Kidney (tissue), 13 donors: ENCODE measurements at regions not wholly inside any gene's neighbourhood (a gene's known extent, or its start where the extent isn't known, plus 50 kb on each side); places are given as distances from the start of the nearest gene placed in this dataset.

Source experiments
- DNase-seq, 5 donors: peaks; one replicate each; pipeline ENCODE4 v3.0.0-alpha.2; 2013 to 2020
- FAIRE-seq: peaks from 2 replicates; lab custom pipeline; 2012; peaks lifted over from hg19 to GRCh38; lab: Jason Lieb, UNC
- H3K27ac ChIP-seq, 2 donors: one replicate each; pipeline ENCODE4 v1.7.0; 2013; ENCODE audit warnings: low read depth in 2 of 2, low read length in 2 of 2, inconsistent platforms in 1 of 2
- H3K27me3 ChIP-seq: one replicate; pipeline ENCODE4 v1.7.1; 2013; ENCODE audit warnings: low read length, inconsistent platforms; ENCODE audit not compliant: control insufficient read depth, insufficient read depth
- H3K36me3 ChIP-seq, 3 donors: one replicate each; pipeline versions ENCODE4 v1.7.0 to v1.7.1; 2013; ENCODE audit warnings: low read length in 3 of 3, control low read depth in 1 of 3, inconsistent platforms in 1 of 3; ENCODE audit not compliant: insufficient read depth in 3 of 3, control insufficient read depth in 2 of 3
- H3K4me1 ChIP-seq, 3 donors: one replicate each; pipeline versions ENCODE4 v1.7.0 to v1.7.1; 2013; ENCODE audit warnings: low read length in 3 of 3, inconsistent platforms in 1 of 3, low read depth in 1 of 3; ENCODE audit not compliant: control insufficient read depth in 2 of 3, insufficient read depth in 2 of 3
- H3K4me3 ChIP-seq, 3 donors: one replicate each; pipeline versions ENCODE4 v1.7.0 to v1.8.1; 2013; ENCODE audit warnings: low read length in 3 of 3, control low read depth in 1 of 3, inconsistent platforms in 1 of 3
- H3K9ac ChIP-seq, 3 donors: one replicate each; pipeline versions ENCODE4 v1.7.0 to v1.7.1; 2013; ENCODE audit warnings: low read length in 3 of 3, control low read depth in 1 of 3, inconsistent platforms in 1 of 3
- H3K9me3 ChIP-seq, 3 donors: one replicate each; pipeline versions ENCODE4 v1.7.0 to v1.7.1; 2013; ENCODE audit warnings: low read length in 3 of 3, control low read depth in 1 of 3, inconsistent platforms in 1 of 3; ENCODE audit not compliant: control insufficient read depth in 2 of 3, insufficient read depth in 1 of 3
- intact Hi-C: fragments of 100-400 bp; cut with DNase I; formaldehyde crosslinking; loops from one replicate; pipeline ENCODE4 v1.11.1; 2022
- TF ChIP-seq, protein P1 (sequence below): IDR thresholded peaks from 3 replicates; pipeline ENCODE4 v1.5.1; 2012; ENCODE audit warnings: mild to moderate bottlenecking, moderate library complexity, borderline replicate concordance; ENCODE audit not compliant: insufficient read depth; ENCODE audit errors: extremely low read depth
- donor health status: control.
- donor health status: control.
- donor health status: control.
- donor health status: control.
- donor health status: control.
- donor health status: DM: yes; HTN: yes; CAD: no.
- donor health status: Normal renal cell carcinoma (clear cell type).

DNA sequence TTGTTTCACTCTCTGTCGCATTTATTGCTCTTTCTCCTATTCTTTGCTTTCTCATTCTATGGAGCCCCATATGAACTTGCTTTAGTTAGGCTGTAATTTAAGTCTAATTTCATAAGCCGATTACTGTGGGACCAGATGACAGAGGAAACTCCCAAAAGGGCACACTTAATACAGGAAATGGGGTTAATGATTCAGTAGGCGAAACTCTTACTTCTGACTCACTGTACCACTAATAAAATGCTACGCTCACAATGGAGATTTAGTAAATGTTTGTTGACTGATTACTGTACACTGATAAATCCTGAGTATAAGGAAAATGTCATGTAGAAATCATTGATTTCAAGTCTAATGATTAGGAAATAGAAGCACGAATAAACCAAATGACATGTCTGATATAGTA is 276.4 kb downstream of the KLF5 start:
- Histone ChIP-seq H3K9ac (no peak overlapping the region), H3K9me3 (no peaks in the 10 kb centered on the region), H3K27ac (no peak overlapping the region), H3K36me3 (no peaks in the 10 kb centered on the region), H3K4me3 (no peak overlapping the region), H3K27me3 (no peaks in the 10 kb centered on the region), H3K4me1 (no peaks in the 10 kb centered on the region)
- intact Hi-C loops = no loop called here
- TF ChIP-seq, protein P1, sequence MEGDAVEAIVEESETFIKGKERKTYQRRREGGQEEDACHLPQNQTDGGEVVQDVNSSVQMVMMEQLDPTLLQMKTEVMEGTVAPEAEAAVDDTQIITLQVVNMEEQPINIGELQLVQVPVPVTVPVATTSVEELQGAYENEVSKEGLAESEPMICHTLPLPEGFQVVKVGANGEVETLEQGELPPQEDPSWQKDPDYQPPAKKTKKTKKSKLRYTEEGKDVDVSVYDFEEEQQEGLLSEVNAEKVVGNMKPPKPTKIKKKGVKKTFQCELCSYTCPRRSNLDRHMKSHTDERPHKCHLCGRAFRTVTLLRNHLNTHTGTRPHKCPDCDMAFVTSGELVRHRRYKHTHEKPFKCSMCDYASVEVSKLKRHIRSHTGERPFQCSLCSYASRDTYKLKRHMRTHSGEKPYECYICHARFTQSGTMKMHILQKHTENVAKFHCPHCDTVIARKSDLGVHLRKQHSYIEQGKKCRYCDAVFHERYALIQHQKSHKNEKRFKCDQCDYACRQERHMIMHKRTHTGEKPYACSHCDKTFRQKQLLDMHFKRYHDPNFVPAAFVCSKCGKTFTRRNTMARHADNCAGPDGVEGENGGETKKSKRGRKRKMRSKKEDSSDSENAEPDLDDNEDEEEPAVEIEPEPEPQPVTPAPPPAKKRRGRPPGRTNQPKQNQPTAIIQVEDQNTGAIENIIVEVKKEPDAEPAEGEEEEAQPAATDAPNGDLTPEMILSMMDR = no peak
- DNase-seq = no peak
- FAIRE-seq = no peak

DNA sequence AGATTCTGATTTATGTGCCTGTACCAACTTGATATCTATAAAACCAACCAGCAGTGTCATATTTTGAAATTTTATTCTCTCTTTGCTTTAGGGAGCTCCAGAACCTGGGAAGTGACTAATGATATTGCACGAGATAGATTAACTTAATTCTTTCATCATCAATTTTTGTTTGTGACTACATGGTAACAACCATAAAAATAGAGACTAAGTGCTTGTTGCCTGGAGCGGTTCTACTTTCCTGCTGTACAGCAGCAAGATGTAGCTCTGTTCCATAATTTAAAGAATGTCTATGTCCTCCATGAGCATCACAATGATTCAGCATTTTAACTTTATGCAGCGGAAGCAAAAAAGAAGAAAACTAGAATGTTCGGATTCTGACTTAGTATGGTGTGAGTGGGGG is 275.6 kb downstream of the KLF5 start:
- Histone ChIP-seq H3K36me3 (no peaks in the 10 kb centered on the region), H3K9me3 (no peaks in the 10 kb centered on the region), H3K9ac (no peak overlapping the region), H3K4me3 (no peak overlapping the region), H3K27me3 (no peaks in the 10 kb centered on the region), H3K27ac (no peak overlapping the region), H3K4me1 (no peaks in the 10 kb centered on the region)
- TF ChIP-seq, protein P1 = no peak
- intact Hi-C loops = no loop called here
- DNase-seq = no peak
- FAIRE-seq = no peak

DNA sequence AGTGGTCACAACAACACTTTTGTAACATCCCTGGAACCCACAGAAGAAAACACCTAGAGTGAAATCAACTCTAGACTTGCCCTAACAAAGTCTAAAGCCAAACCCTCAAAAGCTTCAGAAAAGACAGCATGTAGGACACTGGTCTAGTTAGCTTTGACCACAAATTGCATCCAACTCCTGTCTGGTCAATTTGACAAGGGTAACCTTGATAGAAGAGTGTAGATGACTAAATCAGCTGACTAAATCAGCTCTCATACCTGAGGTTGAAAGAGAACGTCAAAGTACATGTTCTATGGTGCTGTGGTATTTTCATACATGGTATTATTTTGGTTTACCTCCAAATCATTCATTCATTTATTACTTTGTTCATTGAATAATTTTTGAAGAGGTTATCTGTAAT is 272.8 kb downstream of the KLF5 start:
- TF ChIP-seq, protein P1 = no peak
- Histone ChIP-seq H3K27ac (no peak overlapping the region), H3K9me3 (no peaks in the 10 kb centered on the region), H3K4me1 (peaks cover 0 to 6% (median 0%) of the 10 kb centered on the region in 3 donors), H3K36me3 (no peaks in the 10 kb centered on the region), H3K27me3 (no peaks in the 10 kb centered on the region), H3K9ac (no peak overlapping the region), H3K4me3 (no peak overlapping the region)
- intact Hi-C loops = no loop called here
- no peak for DNase-seq
- FAIRE-seq = no peak

DNA sequence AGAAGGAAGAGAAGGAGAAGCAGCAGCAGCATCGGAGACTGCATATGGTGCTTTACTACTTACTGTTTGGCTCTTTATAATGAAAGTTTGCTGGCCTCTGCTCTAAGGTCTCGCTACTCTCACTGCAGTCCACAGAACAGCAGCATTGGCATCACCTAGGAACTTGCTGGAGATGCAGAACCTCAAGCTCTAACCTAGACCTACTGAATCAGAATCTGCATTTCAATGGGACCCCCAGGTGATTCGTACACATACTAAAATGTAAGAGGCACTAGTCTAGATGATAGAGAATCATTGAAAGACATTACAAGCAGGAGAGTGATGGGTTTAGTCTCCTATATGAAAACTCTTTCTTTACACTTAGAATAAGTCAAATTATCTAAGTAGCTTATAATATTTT is 270.6 kb downstream of the KLF5 start:
- TF ChIP-seq, protein P1 = no peak
- H3K27me3 ChIP-seq = no peaks in the 10 kb centered on the region
- no peak overlapping the region for H3K9ac ChIP-seq
- intact Hi-C loops = no loop called here
- H3K27ac ChIP-seq = no peak overlapping the region
- no peak overlapping the region for H3K4me3 ChIP-seq
- FAIRE-seq = no peak
- no peaks in the 10 kb centered on the region for H3K36me3 ChIP-seq
- H3K4me1 ChIP-seq = peaks cover 0 to 8% (median 2%) of the 10 kb centered on the region in 3 donors
- DNase-seq = no peak
- H3K9me3 ChIP-seq = no peaks in the 10 kb centered on the region
